Prostate gland (tissue), 2 donors: ENCODE measurements at regions not wholly inside any gene's neighbourhood (a gene's known extent, or its start where the extent isn't known, plus 50 kb on each side); places are given as distances from the start of the nearest gene placed in this dataset.

Experiments used
- DNase-seq: peaks from one replicate; pipeline ENCODE4 v3.0.0-alpha.2; 2019; ENCODE audit warnings: low spot score
- H3K27ac ChIP-seq, 2 donors: fragments of 200-600 bp; sonication (generic); 2 replicates each; pipeline ENCODE4 v1.5.1; 2017 to 2019
- H3K27me3 ChIP-seq: fragments of 200-600 bp; sonication (generic); replicated peaks from 2 replicates; pipeline ENCODE4 v1.5.1; 2019; ENCODE audit not compliant: insufficient read depth
- H3K36me3 ChIP-seq, 2 donors: fragments of 200-600 bp; sonication (generic); 1 replicate in 1 of 2; 2 replicates in 1 of 2; pipeline versions ENCODE4 v1.5.1 to v1.8.1; 2017 to 2019
- H3K4me1 ChIP-seq: fragments of 200-600 bp; sonication (generic); replicated peaks from 2 replicates; pipeline ENCODE4 v1.5.1; 2019
- H3K4me3 ChIP-seq, 2 donors: fragments of 200-600 bp; sonication (generic); 2 replicates each; pipeline ENCODE4 v1.5.1; 2017 to 2019
- H3K9me3 ChIP-seq: fragments of 200-600 bp; sonication (generic); 2 replicates; pipeline ENCODE4 v1.5.1; 2017
- POLR2A ChIP-seq: fragments of 450-650 bp; IDR thresholded peaks from one replicate; pipeline ENCODE4 v1.6.1; 2016; ENCODE audit warnings: antibody characterized with exemption, mild to moderate bottlenecking
- POLR2AphosphoS5 ChIP-seq: sonication (generic); formaldehyde crosslinking; IDR thresholded peaks from one replicate; pipeline ENCODE4 v1.6.1; 2017; ENCODE audit warnings: antibody characterized with exemption
- WGBS: methylation state at CpG from one replicate; pipeline ENCODE4 v1.1.5; 2018; 5-methylcytosine and 5-hydroxymethylcytosine counted together
- intact Hi-C: fragments of 100-400 bp; cut with DNase I; formaldehyde crosslinking; loops from one replicate; pipeline ENCODE4 v1.14.2; 2022
- TF ChIP-seq, protein P1 (sequence below), 4 experiments: fragments of 200-600 bp in 2 of 4; fragments of 450-650 bp in 2 of 4; sonication (generic) in 2 of 4; IDR thresholded peaks; 1 replicate in 3 of 4; 2 replicates in 1 of 4; pipeline ENCODE4 v1.5.1; 2016 to 2019; ENCODE audit warnings: antibody characterized with exemption in 4 of 4, mild to moderate bottlenecking in 2 of 4, moderate library complexity in 2 of 4

DNA sequence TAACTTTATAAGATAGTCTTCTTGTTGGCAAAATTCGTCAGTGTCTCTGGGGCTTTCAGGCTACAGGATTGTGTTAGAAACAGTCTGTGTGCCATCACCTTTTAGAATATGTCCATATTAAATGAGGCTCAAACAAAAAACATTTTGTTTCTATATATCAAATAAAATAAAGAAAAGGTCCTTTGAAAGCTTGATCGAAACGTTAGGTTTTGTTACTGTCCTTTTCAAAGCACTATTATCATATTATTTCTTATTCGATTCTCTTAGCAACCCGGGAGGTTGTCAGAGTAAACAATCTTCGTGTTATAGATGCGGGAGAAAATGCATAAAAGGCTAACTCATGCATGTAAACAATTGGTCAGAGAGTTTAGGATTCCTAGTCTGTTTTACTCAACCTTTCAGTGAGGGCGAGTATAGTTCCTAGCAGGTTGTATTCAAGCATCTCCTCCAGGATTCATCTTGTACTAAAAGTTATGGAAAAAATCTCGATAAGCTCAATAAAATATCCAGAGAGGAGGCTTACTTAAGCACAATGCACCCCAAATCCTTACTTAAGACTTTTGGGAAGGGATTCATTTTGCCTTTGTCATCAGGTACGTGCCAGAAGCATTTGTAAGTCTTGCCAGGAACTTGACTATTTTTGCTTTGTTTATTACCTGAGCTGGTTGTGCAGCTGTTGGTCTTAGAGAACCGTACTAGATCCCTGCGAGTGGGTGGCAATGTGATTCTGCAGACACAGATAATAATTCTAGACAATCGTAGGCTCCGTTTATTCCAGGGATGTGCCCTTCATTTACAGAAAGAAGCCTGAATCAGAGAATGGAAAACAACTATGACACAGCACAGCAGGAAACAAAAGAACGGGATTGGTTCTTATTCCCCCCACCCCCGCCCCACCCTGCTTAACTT is 159.6 kb upstream of the ZNF217 start:
- H3K9me3 ChIP-seq: no peaks in the 10 kb centered on the region
- DNase-seq: no peak
- H3K27ac ChIP-seq: peak overlapping the region in 1 of 2 donors; percentile 35
- WGBS: 56% methylated on average over 16 of the region's 16 CpGs
- peaks cover 8% of the 10 kb centered on the region for H3K4me1 ChIP-seq
- TF ChIP-seq POLR2AphosphoS5: no peak
- TF ChIP-seq, protein P1, sequence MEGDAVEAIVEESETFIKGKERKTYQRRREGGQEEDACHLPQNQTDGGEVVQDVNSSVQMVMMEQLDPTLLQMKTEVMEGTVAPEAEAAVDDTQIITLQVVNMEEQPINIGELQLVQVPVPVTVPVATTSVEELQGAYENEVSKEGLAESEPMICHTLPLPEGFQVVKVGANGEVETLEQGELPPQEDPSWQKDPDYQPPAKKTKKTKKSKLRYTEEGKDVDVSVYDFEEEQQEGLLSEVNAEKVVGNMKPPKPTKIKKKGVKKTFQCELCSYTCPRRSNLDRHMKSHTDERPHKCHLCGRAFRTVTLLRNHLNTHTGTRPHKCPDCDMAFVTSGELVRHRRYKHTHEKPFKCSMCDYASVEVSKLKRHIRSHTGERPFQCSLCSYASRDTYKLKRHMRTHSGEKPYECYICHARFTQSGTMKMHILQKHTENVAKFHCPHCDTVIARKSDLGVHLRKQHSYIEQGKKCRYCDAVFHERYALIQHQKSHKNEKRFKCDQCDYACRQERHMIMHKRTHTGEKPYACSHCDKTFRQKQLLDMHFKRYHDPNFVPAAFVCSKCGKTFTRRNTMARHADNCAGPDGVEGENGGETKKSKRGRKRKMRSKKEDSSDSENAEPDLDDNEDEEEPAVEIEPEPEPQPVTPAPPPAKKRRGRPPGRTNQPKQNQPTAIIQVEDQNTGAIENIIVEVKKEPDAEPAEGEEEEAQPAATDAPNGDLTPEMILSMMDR (IDR thresholded peaks at IDR 0.05): no peak
- no peak for TF ChIP-seq POLR2A
- no peaks in the 10 kb centered on the region for H3K27me3 ChIP-seq
- no peaks in the 10 kb centered on the region for H3K36me3 ChIP-seq
- intact Hi-C loops: no loop called here
- H3K4me3 ChIP-seq: no peak overlapping the region

GRCh38 chr20:53752583-53752970 is 158.9 kb upstream of the ZNF217 start:
- Histone ChIP-seq H3K9me3 (no peaks in the 10 kb centered on the region), H3K4me1 (peaks cover 8% of the 10 kb centered on the region), H3K27ac (peak overlapping the region in 1 of 2 donors; percentile 75), H3K27me3 (no peaks in the 10 kb centered on the region), H3K36me3 (no peaks in the 10 kb centered on the region), H3K4me3 (no peak overlapping the region)
- no peak for TF ChIP-seq POLR2AphosphoS5
- no peak for TF ChIP-seq POLR2A
- TF ChIP-seq, protein P1 (IDR thresholded peaks at IDR 0.05): no peak
- 87% methylated on average over 3 of the region's 3 CpGs for WGBS
- DNase-seq: no peak
- intact Hi-C loops: no loop called here

DNA sequence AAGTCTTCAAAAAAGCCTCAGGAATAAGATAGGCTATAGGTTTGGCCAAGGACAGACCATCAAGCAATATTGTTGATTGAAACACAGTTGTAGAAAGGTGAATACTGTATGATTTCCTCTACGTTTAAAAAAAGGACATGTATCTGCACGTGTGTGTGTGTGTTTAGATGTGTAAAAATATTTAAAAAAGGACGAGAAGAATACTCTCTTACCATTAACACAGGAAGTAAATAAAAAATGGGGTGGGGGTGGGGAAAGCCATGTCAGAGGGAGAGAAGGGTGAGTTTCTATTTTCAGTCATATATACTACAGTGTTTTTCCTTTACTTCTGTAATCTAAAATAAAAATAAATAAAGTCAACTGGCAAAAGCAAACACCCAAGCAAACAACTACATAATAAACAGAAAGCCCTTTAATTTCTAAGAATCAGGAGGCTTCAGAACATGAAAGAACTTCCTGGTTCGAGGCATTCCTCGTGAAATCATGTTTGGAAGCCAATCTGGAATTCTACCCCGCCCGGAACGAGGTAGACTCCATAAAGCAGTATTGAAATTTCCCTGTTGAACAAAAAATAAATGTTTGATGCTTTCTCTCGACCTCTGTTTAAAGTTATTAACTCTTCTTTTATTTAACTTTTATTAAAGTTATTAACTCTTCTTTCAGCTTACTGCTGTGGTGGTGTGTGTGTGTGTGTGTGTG is 158.1 kb upstream of the ZNF217 start:
- 22% methylated on average over 9 of the region's 9 CpGs for WGBS
- no peak for DNase-seq
- TF ChIP-seq POLR2A (no peak), POLR2AphosphoS5 (no peak)
- TF ChIP-seq, protein P1 (IDR thresholded peaks at IDR 0.05): no peak
- H3K36me3 ChIP-seq: no peaks in the 10 kb centered on the region
- intact Hi-C loops: no loop called here
- H3K9me3 ChIP-seq: no peaks in the 10 kb centered on the region
- no peak overlapping the region for H3K4me3 ChIP-seq
- no peaks in the 10 kb centered on the region for H3K27me3 ChIP-seq
- H3K27ac ChIP-seq: peak overlapping the region; percentile 69 to 75
- peaks cover 8% of the 10 kb centered on the region for H3K4me1 ChIP-seq

DNA sequence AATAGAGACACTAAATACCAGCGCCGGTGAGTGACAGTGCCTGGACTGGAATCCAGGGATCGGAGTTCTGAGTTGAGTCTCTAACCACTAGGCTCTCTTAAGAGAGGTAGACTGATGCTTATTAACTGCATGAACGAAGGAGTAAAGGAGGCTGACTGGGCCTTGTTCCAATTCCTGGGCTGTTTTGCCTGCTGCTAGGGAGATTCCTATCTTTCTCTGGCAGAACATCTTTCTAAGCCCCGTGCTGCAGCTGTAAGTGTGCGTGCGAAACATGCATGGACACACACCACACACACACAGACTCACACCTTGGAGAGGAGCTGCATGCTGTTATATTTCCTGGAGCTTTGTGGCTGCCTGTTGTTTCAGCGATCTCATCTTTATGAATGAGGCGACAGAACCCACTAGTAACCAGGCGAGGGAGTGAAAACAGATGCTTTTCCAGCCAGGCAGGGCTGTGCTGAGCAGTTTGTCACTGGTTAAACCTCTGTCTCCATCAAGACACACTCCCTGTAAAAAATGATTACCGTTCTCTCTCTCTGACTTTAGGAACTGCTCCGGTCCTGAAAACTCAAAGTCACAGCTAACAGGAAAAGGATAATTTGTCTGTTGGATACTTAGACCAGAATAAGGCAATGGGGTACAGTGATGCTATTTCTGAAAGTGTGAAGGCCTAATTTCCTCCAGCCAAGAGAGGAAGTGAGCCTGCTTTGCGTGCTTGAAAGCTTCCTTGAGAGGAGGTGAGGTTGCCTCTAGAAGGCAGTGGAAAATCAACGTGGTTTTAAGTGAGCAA is 157.4 kb upstream of the ZNF217 start:
- intact Hi-C loops: no loop called here

More for the DNA sequence above, 157.4 kb upstream of the ZNF217 start:
- no peaks in the 10 kb centered on the region for H3K27me3 ChIP-seq
- DNase-seq: peak; percentile 59
- peak; percentile 55 for TF ChIP-seq POLR2AphosphoS5
- TF ChIP-seq, protein P1 (IDR thresholded peaks at IDR 0.05): no peak
- no peaks in the 10 kb centered on the region for H3K36me3 ChIP-seq
- 25% methylated on average over 14 of the region's 14 CpGs for WGBS
- no peaks in the 10 kb centered on the region for H3K9me3 ChIP-seq
- no peak overlapping the region for H3K4me3 ChIP-seq
- peaks cover 8% of the 10 kb centered on the region for H3K4me1 ChIP-seq
- peak overlapping the region; percentile 69 to 75 for H3K27ac ChIP-seq
